HG03469 (cell line): ENCODE measurements at regions not wholly inside any gene's neighbourhood (a gene's known extent, or its start where the extent isn't known, plus 50 kb on each side); places are given as distances from the start of the nearest gene placed in this dataset.

Experiments used
- ATAC-seq: cut with Tn5 transposase; IDR thresholded peaks from one replicate; pipeline ENCODE4 v1.9.1; 2021; ENCODE audit warnings: mild to moderate bottlenecking, moderate library complexity, moderate number of reproducible peaks; ENCODE audit not compliant: unreplicated experiment

GRCh38 chr21:43364261-43364510 is 62.7 kb downstream of the SIK1 start:
- ATAC-seq = no peak

GRCh38 chr21:43363506-43364260 is 63.2 kb downstream of the SIK1 start:
- no peak for ATAC-seq

- ATAC-seq = no peak
Measured at GRCh38 chr21:43362915-43363314, 64.0 kb downstream of the SIK1 start.

GRCh38 chr21:43362321-43362791 is 64.6 kb downstream of the SIK1 start:
- no peak for ATAC-seq

GRCh38 chr21:43361493-43362296 is 65.2 kb downstream of the SIK1 start:
- no peak for ATAC-seq

GRCh38 chr21:43361127-43361492 is 65.8 kb downstream of the SIK1 start:
- no peak for ATAC-seq

GRCh38 chr21:43360441-43361126 is 66.3 kb downstream of the SIK1 start:
- ATAC-seq = no peak

- no peak for ATAC-seq
Measured at GRCh38 chr21:43358940-43359822, 67.8 kb downstream of the SIK1 start.

GRCh38 chr21:43357715-43358430 is 69.1 kb downstream of the SIK1 start:
- no peak for ATAC-seq

GRCh38 chr21:43355925-43356289 is 71.0 kb downstream of the SIK1 start:
- ATAC-seq = no peak

GRCh38 chr21:43355266-43355924 is 71.5 kb downstream of the SIK1 start:
- no peak for ATAC-seq

GRCh38 chr21:43354666-43355065 is 72.3 kb downstream of the SIK1 start:
- no peak for ATAC-seq

GRCh38 chr21:43354026-43354420 is 72.9 kb downstream of the SIK1 start:
- ATAC-seq = no peak

- no peak for ATAC-seq
Measured at GRCh38 chr21:43353282-43354025, 73.5 kb downstream of the SIK1 start.

GRCh38 chr21:43352568-43353281 is 74.2 kb downstream of the SIK1 start:
- peak; percentile 82 for ATAC-seq

- no peak for ATAC-seq
Measured at GRCh38 chr21:43352154-43352537, 74.8 kb downstream of the SIK1 start.

GRCh38 chr21:43351501-43352153 is 75.3 kb downstream of the SIK1 start:
- ATAC-seq = no peak

GRCh38 chr21:43349644-43350043 is 77.3 kb downstream of the SIK1 start:
- ATAC-seq = no peak
